PC-3 (cell line): ENCODE measurements at regions not wholly inside any gene's neighbourhood (a gene's known extent, or its start where the extent isn't known, plus 50 kb on each side); places are given as distances from the start of the nearest gene placed in this dataset.

Experiments
- ATAC-seq: fragments of 200-7000 bp; cut with Tn5 transposase; 2 replicates; pipeline ENCODE4 v1.9.1; 2020; ENCODE audit warnings: mild to moderate bottlenecking, moderate library complexity
- BruUV-seq: library from RNA; stranded (reverse); fragments of 400-500 nt; replicated peaks from 2 replicates; lab custom pipeline; 2021; lab: Mats Ljungman, UMichigan
- CTCF ChIA-PET: fragments of 300-600 bp; sonication (Branson Sonifier 250); formaldehyde crosslinking; loops from one replicate; lab custom pipeline; 2022; ENCODE audit warnings: antibody characterized with exemption; lab: Charles Lee
- POLR2A ChIA-PET: fragments of 300-600 bp; sonication (Branson Sonifier 250); formaldehyde crosslinking; loops from one replicate; lab custom pipeline; 2022; ENCODE audit warnings: antibody characterized with exemption; ENCODE audit not compliant: unreplicated experiment; lab: Charles Lee
- DNase-seq: peaks from one replicate; pipeline ENCODE4 v3.0.0-alpha.2; 2015
- H2AFZ ChIP-seq: fragments of 300-600 bp; sonication (generic); 2 replicates; pipeline ENCODE4 v1.6.0; 2016; ENCODE audit warnings: antibody characterized with exemption, low read length
- H3F3A ChIP-seq: fragments of 300-600 bp; sonication (generic); one replicate; pipeline ENCODE4 v1.6.0; 2017; ENCODE audit warnings: antibody characterized with exemption, low read length, control low read depth, mild to moderate bottlenecking; ENCODE audit not compliant: unreplicated experiment
- H3K27ac ChIP-seq: fragments of 300-600 bp; sonication (generic); 2 replicates; pipeline ENCODE4 v1.5.1; 2016; ENCODE audit warnings: mild to moderate bottlenecking, low read length
- H3K27me3 ChIP-seq: fragments of 300-600 bp; sonication (generic); 2 replicates; pipeline ENCODE4 v1.6.1; 2016; ENCODE audit warnings: low read length, mixed read lengths
- H3K36me3 ChIP-seq: fragments of 300-600 bp; sonication (generic); 2 replicates; pipeline ENCODE4 v1.6.1; 2016; ENCODE audit warnings: low read depth, mixed run types, low read length, mixed read lengths
- H3K4me1 ChIP-seq: fragments of 300-600 bp; sonication (generic); 2 replicates; pipeline ENCODE4 v1.5.1; 2016; ENCODE audit warnings: low read length; ENCODE audit not compliant: insufficient read depth
- H3K4me2 ChIP-seq: fragments of 300-600 bp; sonication (generic); 2 replicates; pipeline ENCODE4 v1.6.0; 2016; ENCODE audit warnings: low read length
- H3K4me3 ChIP-seq: fragments of 300-600 bp; sonication (generic); 2 replicates; pipeline ENCODE4 v1.5.1; 2016; ENCODE audit warnings: mild to moderate bottlenecking, low read length, mixed read lengths
- H3K79me2 ChIP-seq: fragments of 300-600 bp; sonication (generic); 2 replicates; pipeline ENCODE4 v1.6.1; 2017; ENCODE audit warnings: low read length, mixed read lengths
- H3K9ac ChIP-seq: fragments of 300-600 bp; sonication (generic); 2 replicates; pipeline ENCODE4 v1.6.0; 2016; ENCODE audit warnings: mild to moderate bottlenecking, low read length
- H3K9me2 ChIP-seq: fragments of 300-600 bp; sonication (generic); replicated peaks from 2 replicates; pipeline ENCODE4 v1.6.1; 2016; ENCODE audit warnings: mixed run types, low read length, mixed read lengths
- H3K9me3 ChIP-seq: fragments of 300-600 bp; sonication (generic); 2 replicates; pipeline ENCODE4 v1.6.1; 2016; ENCODE audit warnings: low read length, mixed read lengths
- H4K20me1 ChIP-seq: fragments of 300-600 bp; sonication (generic); 2 replicates; pipeline ENCODE4 v1.6.1; 2016; ENCODE audit warnings: low read length, mixed read lengths
- EZH2 ChIP-seq: fragments of 300-600 bp; sonication (generic); IDR thresholded peaks from one replicate; pipeline ENCODE4 v1.6.1; 2017; ENCODE audit warnings: antibody characterized with exemption, mild to moderate bottlenecking, low read length; ENCODE audit not compliant: unreplicated experiment
- EZH2phosphoT487 ChIP-seq: fragments of 300-600 bp; sonication (generic); IDR thresholded peaks from 2 replicates; pipeline ENCODE4 v1.6.1; 2018; ENCODE audit warnings: mild to moderate bottlenecking, antibody characterized with exemption, low read length, borderline replicate concordance
- intact Hi-C: fragments of 100-400 bp; cut with micrococcal nuclease; formaldehyde crosslinking; loops from 2 replicates; pipeline ENCODE4 v1.9.0; 2023
- TF ChIP-seq, protein P1 (sequence below): fragments of 300-600 bp; sonication (generic); conservative IDR thresholded peaks from 2 replicates; pipeline ENCODE4 v1.5.1; 2017; ENCODE audit warnings: antibody characterized with exemption, low read depth, mild to moderate bottlenecking, low read length

DNA sequence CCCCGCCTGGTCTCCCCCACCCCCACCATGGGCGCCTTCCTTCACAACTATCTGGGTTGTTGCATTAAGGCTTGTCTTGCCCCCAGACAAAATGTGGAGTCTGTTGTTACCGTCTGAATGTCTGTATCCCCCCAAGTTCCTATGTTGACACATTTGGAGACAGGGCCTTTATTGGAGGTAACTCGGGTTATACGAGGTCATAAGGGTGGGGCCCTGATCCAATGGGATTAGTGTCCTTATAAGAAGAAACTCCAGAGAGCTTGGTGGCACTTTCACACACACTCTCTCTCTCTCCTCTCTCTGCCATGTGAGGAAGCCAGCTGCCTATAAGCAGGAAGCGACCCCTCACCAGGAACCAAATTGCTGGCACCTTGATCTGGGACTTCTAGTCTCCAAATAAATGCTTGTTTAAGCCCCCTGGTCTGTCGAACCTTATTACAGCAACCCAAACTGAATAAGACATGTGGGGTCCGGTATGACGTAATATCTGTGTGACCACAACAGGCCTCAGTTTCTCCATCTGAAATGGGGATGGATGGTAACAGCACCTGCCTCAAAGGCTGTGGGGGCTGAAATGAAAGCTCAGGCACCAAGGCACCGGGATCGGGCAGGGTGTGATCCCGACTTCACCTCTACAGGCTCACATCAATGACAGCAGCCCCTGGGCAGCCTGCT is 222.3 kb downstream of the CTTN start:
- Histone ChIP-seq H3K27ac (no peak overlapping the region), H3K79me2 (no peaks in the 10 kb centered on the region), H4K20me1 (no peaks in the 10 kb centered on the region), H3K27me3 (no peaks in the 10 kb centered on the region), H2AFZ (no peak overlapping the region), H3K9me3 (no peaks in the 10 kb centered on the region), H3K9ac (no peak overlapping the region), H3K9me2 (no peaks in the 10 kb centered on the region), H3F3A (no peaks in the 10 kb centered on the region), H3K4me3 (no peak overlapping the region), H3K4me1 (no peaks in the 10 kb centered on the region), H3K36me3 (no peaks in the 10 kb centered on the region), H3K4me2 (no peak overlapping the region)
- intact Hi-C loops, result no loop called here
- CTCF ChIA-PET, result no interaction called here
- POLR2A ChIA-PET, result no interaction called here
- DNase-seq, result no peak
- no TSS peak for BruUV-seq
- ATAC-seq, result no peak
- TF ChIP-seq EZH2phosphoT487 (no peak), EZH2 (no peak)
- TF ChIP-seq, protein P1, sequence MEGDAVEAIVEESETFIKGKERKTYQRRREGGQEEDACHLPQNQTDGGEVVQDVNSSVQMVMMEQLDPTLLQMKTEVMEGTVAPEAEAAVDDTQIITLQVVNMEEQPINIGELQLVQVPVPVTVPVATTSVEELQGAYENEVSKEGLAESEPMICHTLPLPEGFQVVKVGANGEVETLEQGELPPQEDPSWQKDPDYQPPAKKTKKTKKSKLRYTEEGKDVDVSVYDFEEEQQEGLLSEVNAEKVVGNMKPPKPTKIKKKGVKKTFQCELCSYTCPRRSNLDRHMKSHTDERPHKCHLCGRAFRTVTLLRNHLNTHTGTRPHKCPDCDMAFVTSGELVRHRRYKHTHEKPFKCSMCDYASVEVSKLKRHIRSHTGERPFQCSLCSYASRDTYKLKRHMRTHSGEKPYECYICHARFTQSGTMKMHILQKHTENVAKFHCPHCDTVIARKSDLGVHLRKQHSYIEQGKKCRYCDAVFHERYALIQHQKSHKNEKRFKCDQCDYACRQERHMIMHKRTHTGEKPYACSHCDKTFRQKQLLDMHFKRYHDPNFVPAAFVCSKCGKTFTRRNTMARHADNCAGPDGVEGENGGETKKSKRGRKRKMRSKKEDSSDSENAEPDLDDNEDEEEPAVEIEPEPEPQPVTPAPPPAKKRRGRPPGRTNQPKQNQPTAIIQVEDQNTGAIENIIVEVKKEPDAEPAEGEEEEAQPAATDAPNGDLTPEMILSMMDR, result no peak

DNA sequence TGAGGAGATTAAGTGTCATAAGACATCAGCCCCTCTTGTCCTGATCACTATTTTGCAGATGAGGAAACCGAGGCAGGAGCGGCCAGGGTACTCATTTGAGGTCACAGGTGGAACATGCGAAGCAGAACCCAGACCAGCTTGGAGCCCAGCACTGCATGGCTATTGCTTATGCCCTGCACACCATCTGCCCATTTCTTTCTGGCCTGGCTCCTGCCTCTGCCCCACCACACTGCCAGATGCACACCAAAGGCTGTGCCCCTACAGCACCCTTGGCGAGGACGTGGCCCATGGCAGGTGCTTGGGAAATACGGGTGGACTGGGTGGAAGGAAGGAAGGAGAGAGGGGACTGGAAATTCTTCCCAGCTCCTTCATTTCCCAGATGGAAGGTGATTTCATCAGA is 222.9 kb downstream of the CTTN start:
- ChIA-PET CTCF (no interaction called here), POLR2A (no interaction called here)
- TF ChIP-seq EZH2 (no peak), EZH2phosphoT487 (no peak)
- TF ChIP-seq, protein P1, result no peak
- no peak overlapping the region for H2AFZ ChIP-seq
- intact Hi-C loops, result no loop called here
- ATAC-seq (no peak), DNase-seq (no peak)
- H4K20me1 ChIP-seq, result no peaks in the 10 kb centered on the region
- H3K27me3 ChIP-seq, result no peaks in the 10 kb centered on the region
- no TSS peak for BruUV-seq
- H3K9me3 ChIP-seq, result no peaks in the 10 kb centered on the region
- no peak overlapping the region for H3K4me3 ChIP-seq
- H3K9me2 ChIP-seq, result no peaks in the 10 kb centered on the region
- H3K4me2 ChIP-seq, result no peak overlapping the region
- H3K27ac ChIP-seq, result no peak overlapping the region
- no peaks in the 10 kb centered on the region for H3F3A ChIP-seq
- no peaks in the 10 kb centered on the region for H3K79me2 ChIP-seq
- no peaks in the 10 kb centered on the region for H3K4me1 ChIP-seq
- no peaks in the 10 kb centered on the region for H3K36me3 ChIP-seq
- H3K9ac ChIP-seq, result no peak overlapping the region

DNA sequence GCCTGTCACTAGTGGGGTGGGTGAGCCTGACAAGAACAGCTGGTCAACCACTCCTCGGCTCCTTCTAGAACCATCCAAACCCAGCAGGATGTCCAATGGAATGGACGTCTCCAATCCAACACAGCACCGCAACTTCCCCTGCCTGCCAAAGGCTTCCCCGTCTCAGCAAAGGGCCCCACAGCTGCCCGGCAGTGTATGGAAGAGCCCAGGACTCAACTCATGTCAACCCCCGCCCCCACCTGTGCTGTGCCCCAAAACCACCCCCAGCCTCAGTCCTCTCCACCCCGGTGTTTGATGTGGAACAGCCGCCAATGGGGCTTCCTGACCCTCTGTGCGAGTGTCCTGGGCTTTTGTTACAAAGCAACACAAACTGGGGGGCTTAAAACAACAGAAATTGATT is 223.8 kb downstream of the CTTN start:
- no peaks in the 10 kb centered on the region for H3K27me3 ChIP-seq
- H4K20me1 ChIP-seq, result no peaks in the 10 kb centered on the region
- no peak overlapping the region for H3K4me3 ChIP-seq
- no peaks in the 10 kb centered on the region for H3F3A ChIP-seq
- H3K9ac ChIP-seq, result no peak overlapping the region
- POLR2A ChIA-PET, result no interaction called here
- no peaks in the 10 kb centered on the region for H3K79me2 ChIP-seq
- no peak for ATAC-seq
- no peak overlapping the region for H3K4me2 ChIP-seq
- no peak overlapping the region for H3K27ac ChIP-seq
- H3K36me3 ChIP-seq, result no peaks in the 10 kb centered on the region
- no peak for DNase-seq
- H2AFZ ChIP-seq, result no peak overlapping the region
- intact Hi-C loops, result no loop called here
- BruUV-seq, result no TSS peak
- no peaks in the 10 kb centered on the region for H3K4me1 ChIP-seq
- H3K9me3 ChIP-seq, result no peaks in the 10 kb centered on the region
- CTCF ChIA-PET, result no interaction called here
- TF ChIP-seq EZH2, result no peak
- TF ChIP-seq, protein P1, result no peak
- H3K9me2 ChIP-seq, result no peaks in the 10 kb centered on the region
